GM12891 (cell line): ENCODE measurements at regions not wholly inside any gene's neighbourhood (a gene's known extent, or its start where the extent isn't known, plus 50 kb on each side); places are given as distances from the start of the nearest gene placed in this dataset.

ENCODE experiments used
- DNase-seq: peaks from one replicate; pipeline ENCODE4 v3.0.0; 2011; ENCODE audit warnings: low spot score; ENCODE audit not compliant: insufficient read length
- FAIRE-seq: peaks from 2 replicates; lab custom pipeline; 2011; peaks lifted over from hg19 to GRCh38; lab: Jason Lieb, UNC
- PAX5 ChIP-seq: IDR thresholded peaks from 2 replicates; pipeline ENCODE4 v1.6.1; 2011; ENCODE audit warnings: low read length, moderate library complexity, mild to moderate bottlenecking; ENCODE audit not compliant: insufficient read depth, severe bottlenecking
- POLR2A ChIP-seq: IDR thresholded peaks from 2 replicates; pipeline ENCODE4 v1.6.1; 2011; ENCODE audit warnings: low read depth, low read length, control low read depth
- POLR2AphosphoS5 ChIP-seq: IDR thresholded peaks from 2 replicates; pipeline ENCODE4 v1.6.1; 2011; ENCODE audit warnings: low read depth, low read length, control low read depth
- POU2F2 ChIP-seq: IDR thresholded peaks from 2 replicates; pipeline ENCODE4 v1.6.1; 2011; ENCODE audit warnings: low read depth, mild to moderate bottlenecking, control low read depth, low read length, moderate library complexity
- SPI1 ChIP-seq: IDR thresholded peaks from 2 replicates; pipeline ENCODE4 v1.6.1; 2011; ENCODE audit warnings: low read depth, low read length, control low read depth
- TAF1 ChIP-seq: IDR thresholded peaks from 2 replicates; pipeline ENCODE4 v1.6.1; 2011; ENCODE audit warnings: low read depth, low read length, control low read depth

DNA sequence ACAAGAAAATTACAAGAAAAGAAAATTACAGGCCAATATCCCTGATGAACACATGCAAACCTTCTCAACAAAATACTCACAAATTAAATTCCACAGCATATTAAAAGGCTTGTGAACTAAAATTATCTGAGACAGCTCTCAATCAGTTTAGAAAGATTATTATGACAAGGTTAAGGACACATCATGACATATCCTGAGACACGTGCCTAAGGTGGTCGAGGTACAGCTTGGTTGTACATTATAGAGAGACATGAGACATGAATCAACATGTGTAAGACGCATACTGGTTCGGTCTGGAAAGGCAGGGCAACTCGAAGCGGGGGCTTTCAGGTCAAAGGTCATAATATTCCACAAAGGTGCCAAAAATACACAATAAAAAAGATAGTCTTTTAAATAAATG is 598.3 kb upstream of the REG3G start:
- TF ChIP-seq POU2F2 (no peak), PAX5 (no peak), POLR2A (no peak)
- no peak for FAIRE-seq
- no peak for DNase-seq

DNA sequence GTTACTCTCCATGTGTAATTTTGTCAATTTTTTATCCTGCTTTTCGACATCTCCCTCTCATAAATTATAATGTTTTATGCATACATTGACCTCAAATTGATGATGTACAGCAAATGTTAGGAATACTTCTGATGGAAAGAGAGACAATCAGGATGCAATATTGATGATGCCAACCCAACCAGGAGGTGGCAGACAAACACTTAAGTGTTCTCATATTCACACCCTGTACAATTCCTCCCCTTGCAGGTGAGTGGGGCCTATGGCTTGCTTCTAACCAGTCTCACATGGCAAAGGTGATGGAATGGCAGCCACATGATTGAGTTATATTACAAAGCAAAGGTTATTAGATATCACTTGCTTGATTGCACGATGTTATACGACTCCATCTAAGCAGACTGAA is 594.3 kb upstream of the REG3G start:
- FAIRE-seq, result no peak
- TF ChIP-seq PAX5, result no peak
- DNase-seq, result no peak

DNA sequence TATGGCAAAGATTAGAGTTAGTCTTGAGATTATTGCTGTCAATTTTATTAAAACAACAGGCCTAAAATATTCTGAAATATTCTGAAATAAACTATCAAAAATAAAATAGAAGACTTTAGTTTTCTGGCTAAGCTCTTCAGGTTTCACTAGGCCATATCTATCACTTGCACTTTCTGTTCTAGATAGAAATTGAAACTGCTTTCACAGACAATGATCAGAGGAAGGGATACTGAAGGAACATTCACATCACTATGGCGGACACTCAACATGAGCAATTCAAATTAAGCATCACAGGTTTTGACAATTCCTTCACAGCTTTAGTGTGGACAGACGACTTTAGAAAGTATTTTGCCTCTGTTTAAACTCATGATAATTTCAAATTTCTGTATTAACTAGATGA is 586.4 kb upstream of the REG3G start:
- no peak for DNase-seq
- no peak for FAIRE-seq
- no peak for TF ChIP-seq PAX5
- TF ChIP-seq POLR2A, result no peak
- TF ChIP-seq POLR2AphosphoS5, result no peak
- TF ChIP-seq POU2F2, result no peak
- TF ChIP-seq SPI1, result no peak
- no peak for TF ChIP-seq TAF1

DNA sequence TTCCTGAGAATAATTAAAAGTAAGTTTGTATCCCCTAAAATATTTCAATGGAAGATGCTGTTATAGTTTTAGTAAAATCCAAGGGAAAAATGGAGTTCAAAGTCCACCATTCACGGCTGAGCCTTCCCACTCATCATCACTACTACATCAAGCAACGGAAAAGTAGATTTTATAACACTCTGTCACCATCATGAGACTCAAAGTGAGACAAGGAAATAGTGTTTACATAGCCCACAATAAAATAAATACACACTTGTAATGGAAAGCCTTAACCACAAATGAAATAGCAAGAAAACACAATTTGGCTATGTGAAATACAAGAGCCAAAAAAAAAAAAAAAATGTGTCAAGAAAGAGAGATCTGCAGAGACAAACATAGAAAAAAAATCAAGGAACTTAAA is 569.9 kb upstream of the REG3G start:
- TF ChIP-seq POLR2A, result no peak
- TF ChIP-seq PAX5, result no peak
- no peak for TF ChIP-seq SPI1
- no peak for TF ChIP-seq POU2F2
- no peak for TF ChIP-seq POLR2AphosphoS5
- TF ChIP-seq TAF1, result no peak
- DNase-seq, result no peak
- no peak for FAIRE-seq

DNA sequence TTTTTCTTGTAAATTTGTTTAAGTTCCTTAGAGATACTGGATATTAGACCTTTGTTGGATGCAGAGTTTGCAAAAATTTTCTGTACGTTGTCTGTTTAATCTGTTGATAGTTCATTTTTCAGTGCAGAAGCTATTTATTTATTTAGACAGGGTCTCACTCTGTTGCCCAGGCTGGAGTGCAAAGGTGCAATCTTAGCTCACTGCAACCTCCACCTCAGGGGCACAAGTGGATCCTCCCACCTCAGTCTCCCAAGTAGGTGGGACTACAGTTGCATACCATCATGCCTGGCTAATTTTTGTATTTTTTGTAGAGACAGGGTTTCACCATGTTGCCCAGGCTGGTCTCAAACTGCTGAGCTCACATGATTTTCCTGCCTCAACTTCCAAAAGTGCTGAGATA is 568.2 kb upstream of the REG3G start:
- no peak for FAIRE-seq
- no peak for DNase-seq
- TF ChIP-seq POLR2A (no peak), POLR2AphosphoS5 (no peak), PAX5 (no peak), SPI1 (no peak), POU2F2 (no peak), TAF1 (no peak)

DNA sequence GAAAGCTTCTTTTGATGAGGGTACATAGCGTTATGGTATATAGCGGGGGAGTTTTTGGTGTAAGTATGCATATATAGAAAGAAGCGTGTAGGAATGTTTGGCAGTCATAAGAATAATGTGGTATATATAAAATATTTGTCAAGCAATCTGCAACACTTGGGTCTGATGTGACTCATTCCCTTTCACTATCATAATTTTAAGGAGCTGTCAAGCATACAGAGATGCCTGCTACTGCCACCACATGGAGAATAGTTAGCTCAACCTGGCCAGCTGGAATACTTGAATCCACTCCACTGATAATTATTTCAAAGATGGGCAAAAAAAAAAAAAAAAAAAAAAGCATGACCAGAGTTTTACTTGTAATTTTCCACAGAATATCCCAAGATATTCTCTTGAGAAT is 559.8 kb upstream of the REG3G start:
- DNase-seq, result no peak
- FAIRE-seq, result no peak
- TF ChIP-seq PAX5, result no peak
- no peak for TF ChIP-seq POLR2A

DNA sequence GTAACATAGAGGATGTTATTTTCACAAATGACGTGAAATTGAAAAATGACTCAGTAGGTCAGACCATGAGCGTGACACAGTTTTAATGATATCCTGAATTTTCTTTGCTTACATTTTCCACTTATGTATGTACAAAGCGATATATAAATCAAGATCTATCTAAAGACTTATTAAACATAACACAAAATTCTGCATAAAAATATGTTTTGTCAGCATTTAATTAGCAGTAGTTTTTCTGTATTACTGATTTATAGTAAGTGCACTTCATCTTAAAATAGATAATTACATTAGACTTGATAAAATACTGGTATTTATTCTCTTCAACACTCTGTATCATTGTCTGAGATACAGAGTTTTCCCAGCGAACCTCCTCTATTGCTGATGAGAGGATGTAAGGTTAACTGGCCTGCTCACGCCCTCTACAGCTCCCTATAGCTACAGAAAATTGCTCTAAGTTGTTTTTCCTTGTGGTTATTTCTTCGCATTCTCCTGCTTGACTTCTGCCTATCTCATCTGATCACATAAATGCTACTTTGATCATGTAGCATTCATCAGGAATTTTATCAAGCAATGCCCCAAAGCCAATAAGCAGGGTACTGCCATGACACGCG is 548.8 kb upstream of the REG3G start:
- TF ChIP-seq TAF1 (no peak), POLR2A (no peak), POU2F2 (no peak), POLR2AphosphoS5 (no peak), PAX5 (no peak), SPI1 (no peak)
- FAIRE-seq (no peak), DNase-seq (no peak)

DNA sequence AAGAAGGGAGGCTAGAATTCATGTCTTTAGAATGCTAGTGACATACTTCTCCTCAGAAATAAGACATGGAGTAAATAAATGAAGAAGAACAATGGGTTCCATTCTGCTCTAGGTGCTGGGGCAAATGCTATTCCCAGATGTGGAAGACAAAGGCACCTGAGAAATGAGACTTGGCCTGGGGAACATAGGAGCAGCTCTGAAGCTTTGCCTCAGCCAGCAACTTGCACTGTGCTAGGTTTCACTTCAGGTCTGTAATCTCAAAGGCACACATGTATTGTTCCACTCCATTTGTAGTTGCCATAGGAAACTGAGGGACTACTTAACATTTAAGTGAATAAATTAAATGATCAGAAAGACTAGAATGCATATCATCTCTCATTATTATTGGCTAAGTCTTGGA is 538.9 kb upstream of the REG3G start:
- FAIRE-seq (no peak), DNase-seq (no peak)
- TF ChIP-seq SPI1, result no peak
- TF ChIP-seq POU2F2, result no peak

DNA sequence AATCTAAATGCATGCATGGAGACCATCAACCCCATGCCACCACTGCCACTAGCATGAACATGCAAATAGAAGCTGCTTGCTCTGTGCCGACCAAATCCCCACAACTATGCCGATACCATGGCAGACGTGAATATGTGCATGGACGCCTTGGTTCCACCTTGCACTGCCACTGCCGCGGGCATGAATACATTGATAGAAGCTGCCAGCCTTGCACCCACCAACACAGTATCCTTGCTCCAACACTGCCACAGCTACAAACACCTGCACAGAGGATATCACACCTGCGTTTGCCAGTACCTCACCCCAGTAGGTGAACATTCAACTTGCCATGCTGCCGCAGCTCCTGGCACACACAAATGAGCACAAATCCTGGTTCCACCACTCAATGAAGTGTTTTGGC is 527.4 kb upstream of the REG3G start:
- DNase-seq (no peak), FAIRE-seq (no peak)
- no peak for TF ChIP-seq TAF1
- no peak for TF ChIP-seq POU2F2
- no peak for TF ChIP-seq SPI1
- no peak for TF ChIP-seq POLR2AphosphoS5
- no peak for TF ChIP-seq POLR2A
- no peak for TF ChIP-seq PAX5

DNA sequence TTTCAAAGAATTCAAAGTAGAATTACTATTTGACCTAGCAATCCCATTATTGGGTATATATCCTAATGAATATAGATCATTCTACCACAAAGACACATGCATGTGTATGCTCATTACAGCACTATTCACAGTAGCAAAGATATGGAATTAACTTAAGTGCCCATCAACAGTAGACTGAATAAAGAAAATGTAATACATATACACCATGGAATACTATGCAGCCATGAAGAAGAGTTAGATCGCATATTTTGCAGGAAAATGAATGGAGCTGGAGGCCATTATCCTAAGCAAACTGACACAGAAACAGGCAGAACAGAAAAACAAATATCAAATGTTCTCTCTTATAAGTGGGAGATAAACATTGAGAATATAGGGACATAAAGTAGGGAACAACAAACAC is 519.2 kb upstream of the REG3G start:
- FAIRE-seq (no peak), DNase-seq (no peak)
- TF ChIP-seq TAF1, result no peak
- no peak for TF ChIP-seq SPI1
- TF ChIP-seq POLR2A, result no peak
- no peak for TF ChIP-seq PAX5
- no peak for TF ChIP-seq POU2F2
- no peak for TF ChIP-seq POLR2AphosphoS5

DNA sequence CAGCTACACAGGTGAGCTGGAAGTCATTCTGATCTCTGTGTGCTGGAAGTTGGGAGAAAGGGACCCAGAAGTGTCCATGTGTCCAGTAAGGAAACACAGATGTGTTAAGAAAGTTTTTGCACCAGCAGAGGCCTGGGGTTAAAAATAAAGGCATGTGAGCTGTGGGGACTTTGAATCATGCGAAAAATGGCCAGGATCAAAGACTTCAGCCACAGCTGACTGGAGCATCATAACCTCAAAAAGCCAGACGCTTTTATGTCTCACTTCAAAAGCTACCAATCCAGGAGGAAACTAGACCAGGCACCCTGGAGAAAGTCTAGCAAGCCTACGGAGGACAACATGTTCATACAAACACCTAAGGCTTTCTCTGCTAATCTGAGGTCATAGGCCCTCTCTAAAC is 503.6 kb upstream of the REG3G start:
- FAIRE-seq (no peak), DNase-seq (no peak)

More for the DNA sequence above, 503.6 kb upstream of the REG3G start:
- TF ChIP-seq SPI1 (no peak), POLR2A (no peak), POU2F2 (no peak), PAX5 (no peak), POLR2AphosphoS5 (no peak), TAF1 (no peak)
